H9 (cell line): ENCODE measurements at regions not wholly inside any gene's neighbourhood (a gene's known extent, or its start where the extent isn't known, plus 50 kb on each side); places are given as distances from the start of the nearest gene placed in this dataset.

Source experiments
- DNase-seq: peaks from one replicate; pipeline ENCODE4 v3.0.0-alpha.2; 2017
- H2AFZ ChIP-seq: one replicate; pipeline ENCODE4 v1.6.1; 2013; ENCODE audit warnings: mild to moderate bottlenecking, low read length, control low read depth, moderate library complexity
- H2AK5ac ChIP-seq: 2 replicates; pipeline ENCODE4 v1.6.1; 2013; ENCODE audit warnings: low read length, control low read depth, mixed read lengths; ENCODE audit not compliant: insufficient read length
- H2BK120ac ChIP-seq: one replicate; pipeline ENCODE4 v1.6.1; 2013; ENCODE audit warnings: low read depth, mild to moderate bottlenecking, low read length, control low read depth, inconsistent platforms; ENCODE audit not compliant: poor library complexity, severe bottlenecking
- H2BK12ac ChIP-seq: 2 replicates; pipeline ENCODE4 v1.6.1; 2013; ENCODE audit warnings: low read length, control low read depth, mixed read lengths, low read depth; ENCODE audit not compliant: insufficient read length
- H2BK15ac ChIP-seq: 2 replicates; pipeline ENCODE4 v1.6.1; 2013; ENCODE audit warnings: low read depth, low read length, control low read depth
- H2BK20ac ChIP-seq: one replicate; pipeline ENCODE4 v1.6.1; 2013; ENCODE audit warnings: low read depth, mild to moderate bottlenecking, low read length, control low read depth, inconsistent platforms; ENCODE audit not compliant: poor library complexity, severe bottlenecking
- H2BK5ac ChIP-seq: 2 replicates; pipeline ENCODE4 v1.6.1; 2013; ENCODE audit warnings: low read length, control low read depth, mixed read lengths; ENCODE audit not compliant: insufficient read length
- H3K14ac ChIP-seq: 2 replicates; pipeline ENCODE4 v1.6.1; 2013; ENCODE audit warnings: low read length, control low read depth; ENCODE audit not compliant: insufficient read depth
- H3K18ac ChIP-seq: 2 replicates; pipeline ENCODE4 v1.6.1; 2013; ENCODE audit warnings: low read depth, mild to moderate bottlenecking, mixed read lengths, low read length, control low read depth; ENCODE audit not compliant: insufficient read length
- H3K23ac ChIP-seq: 2 replicates; pipeline ENCODE4 v1.6.1; 2013; ENCODE audit warnings: low read length, control low read depth, mixed read lengths, low read depth; ENCODE audit not compliant: insufficient read length
- H3K23me2 ChIP-seq: 2 replicates; pipeline ENCODE4 v1.6.1; 2013; ENCODE audit warnings: low read depth, mild to moderate bottlenecking, mixed read lengths, low read length, control low read depth; ENCODE audit not compliant: insufficient read length, poor library complexity, severe bottlenecking
- H3K27ac ChIP-seq: 2 replicates; pipeline ENCODE4 v1.5.1; 2013; ENCODE audit warnings: low read length, control low read depth, mixed read lengths, low read depth; ENCODE audit not compliant: insufficient read length
- H3K27me3 ChIP-seq: 2 replicates; pipeline ENCODE4 v1.6.1; 2013; ENCODE audit warnings: low read length, control low read depth, inconsistent platforms; ENCODE audit not compliant: insufficient read depth
- H3K4ac ChIP-seq: 2 replicates; pipeline ENCODE4 v1.6.1; 2013; ENCODE audit warnings: low read depth, mild to moderate bottlenecking, control low read depth, inconsistent platforms, low read length, moderate library complexity
- H3K4me1 ChIP-seq: 2 replicates; pipeline ENCODE4 v1.6.1; 2013; ENCODE audit warnings: low read length, control low read depth, inconsistent platforms; ENCODE audit not compliant: insufficient read depth
- H3K4me2 ChIP-seq: 2 replicates; pipeline ENCODE4 v1.6.1; 2013; ENCODE audit warnings: low read length, control low read depth, mixed read lengths; ENCODE audit not compliant: insufficient read length, insufficient read depth
- H3K56ac ChIP-seq: 2 replicates; pipeline ENCODE4 v1.6.1; 2013; ENCODE audit warnings: low read depth, mild to moderate bottlenecking, mixed read lengths, low read length, control low read depth; ENCODE audit not compliant: insufficient read length
- H3K79me1 ChIP-seq: 2 replicates; pipeline ENCODE4 v1.6.1; 2013; ENCODE audit warnings: low read depth, mild to moderate bottlenecking, moderate library complexity, low read length, control low read depth, inconsistent platforms; ENCODE audit not compliant: insufficient read depth, poor library complexity, severe bottlenecking
- H3K79me2 ChIP-seq: 2 replicates; pipeline ENCODE4 v1.6.1; 2013; ENCODE audit warnings: low read length, control low read depth, inconsistent platforms; ENCODE audit not compliant: insufficient read depth
- H3K9ac ChIP-seq: 2 replicates; pipeline ENCODE4 v1.6.1; 2013; ENCODE audit warnings: low read length, control low read depth, mixed read lengths; ENCODE audit not compliant: insufficient read length; ENCODE audit errors: extremely low read depth
- H3K9me3 ChIP-seq: one replicate; pipeline ENCODE4 v1.6.1; 2013; ENCODE audit warnings: low read depth, low read length, inconsistent platforms; ENCODE audit not compliant: control insufficient read depth
- H3T11ph ChIP-seq: one replicate; pipeline ENCODE4 v1.6.1; 2013; ENCODE audit warnings: mild to moderate bottlenecking, low read length, control low read depth, inconsistent platforms
- H4K20me1 ChIP-seq: one replicate; pipeline ENCODE4 v1.6.1; 2013; ENCODE audit not compliant: control insufficient read depth, insufficient read length, insufficient read depth
- H4K5ac ChIP-seq: 2 replicates; pipeline ENCODE4 v1.6.1; 2013; ENCODE audit warnings: low read depth, mild to moderate bottlenecking, mixed read lengths, low read length, control low read depth; ENCODE audit not compliant: insufficient read length
- H4K8ac ChIP-seq: replicated peaks from 2 replicates; pipeline ENCODE4 v1.6.1; 2013; ENCODE audit warnings: low read length, control low read depth, mixed read lengths, low read depth; ENCODE audit not compliant: insufficient read length
- H4K91ac ChIP-seq: 2 replicates; pipeline ENCODE4 v1.6.1; 2013; ENCODE audit warnings: low read depth, mild to moderate bottlenecking, moderate library complexity, mixed read lengths, low read length, control low read depth; ENCODE audit not compliant: insufficient read length
- H3K27ac Mint-ChIP-seq, 3 experiments: 2 replicates in 2 of 3; 3 replicates in 1 of 3; pipeline ENCODE4 v1.8.0; 2020 to 2021; ENCODE audit warnings: mixed read lengths in 3 of 3, mild to moderate bottlenecking in 1 of 3, moderate library complexity in 1 of 3
- H3K27me3 Mint-ChIP-seq: 2 replicates; pipeline ENCODE4 v1.8.0; 2021; ENCODE audit warnings: low read depth, mild to moderate bottlenecking, moderate library complexity, mixed read lengths
- H3K36me3 Mint-ChIP-seq, 3 experiments: 2 replicates in 2 of 3; 3 replicates in 1 of 3; pipeline ENCODE4 v1.8.0; 2020 to 2021; ENCODE audit warnings: low read depth in 3 of 3, mixed read lengths in 3 of 3; ENCODE audit not compliant: insufficient read depth in 1 of 3
- H3K4me1 Mint-ChIP-seq, 2 experiments: 2 replicates each; pipeline ENCODE4 v1.8.0; 2020; ENCODE audit warnings: mixed read lengths in 2 of 2
- H3K4me3 Mint-ChIP-seq, 2 experiments: 2 replicates in 1 of 2; 3 replicates in 1 of 2; pipeline ENCODE4 v1.8.0; 2020 to 2021; ENCODE audit warnings: mild to moderate bottlenecking in 2 of 2, mixed read lengths in 2 of 2, moderate library complexity in 1 of 2
- H3K9me3 Mint-ChIP-seq, 2 experiments: 2 replicates in 1 of 2; 3 replicates in 1 of 2; pipeline ENCODE4 v1.8.0; 2020; ENCODE audit warnings: mild to moderate bottlenecking in 2 of 2, mixed read lengths in 2 of 2, moderate library complexity in 1 of 2
- WGBS: extraction: QIAGEN DNeasy Blood & Tissue Kit; methylation state at CpG from one replicate; pipeline ENCODE4 v1.1.7; 2013; ENCODE audit warnings: missing lambda C conversion rate, low lambda C conversion rate, mixed read lengths; ENCODE audit not compliant: insufficient read length; ENCODE audit errors: extremely low coverage; 5-methylcytosine and 5-hydroxymethylcytosine counted together
- TF ChIP-seq, protein P1 (sequence below): fragments of 200-600 bp; sonication (generic); conservative IDR thresholded peaks from 3 replicates; pipeline ENCODE4 v1.8.0; 2021; ENCODE audit warnings: antibody characterized with exemption, mild to moderate bottlenecking

DNA sequence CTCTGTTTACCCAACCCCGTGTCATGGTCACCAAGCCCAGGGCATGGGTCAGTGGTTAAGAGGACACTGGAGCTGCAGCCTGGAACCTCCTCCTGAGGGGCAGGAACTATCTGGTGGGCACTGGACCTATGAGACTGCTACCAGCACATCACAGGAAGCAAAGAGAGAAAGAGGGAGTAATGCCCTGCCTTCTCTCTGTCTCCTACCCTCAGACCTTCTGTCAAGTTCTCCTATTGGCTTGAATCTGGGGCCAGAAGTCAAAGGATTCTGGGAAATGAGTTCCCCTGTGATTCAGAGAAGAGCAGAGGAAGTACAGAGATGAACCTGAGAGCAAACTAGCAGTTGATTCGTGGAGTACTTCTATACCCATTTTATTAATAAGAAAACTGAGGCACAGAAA is 123.0 kb upstream of the GNAO1 start:
- Histone ChIP-seq H2BK5ac (no peak overlapping the region), H3K79me1 (no peaks in the 10 kb centered on the region), H3K23me2 (no peaks in the 10 kb centered on the region), H3K14ac (no peak overlapping the region), H2AK5ac (no peak overlapping the region), H3K4me2 (no peak overlapping the region), H3K18ac (no peak overlapping the region), H3K27me3 (no peaks in the 10 kb centered on the region), H3K79me2 (no peaks in the 10 kb centered on the region), H3T11ph (no peak overlapping the region), H2BK15ac (no peak overlapping the region), H4K91ac (no peak overlapping the region), H2BK12ac (no peak overlapping the region), H4K20me1 (no peaks in the 10 kb centered on the region), H2BK120ac (no peak overlapping the region), H3K4ac (no peak overlapping the region), H3K27ac (no peak overlapping the region), H3K56ac (no peak overlapping the region), H4K5ac (no peak overlapping the region), H3K4me1 (no peaks in the 10 kb centered on the region), H3K23ac (no peak overlapping the region), H4K8ac (no peak overlapping the region), H3K9me3 (no peaks in the 10 kb centered on the region), H2AFZ (no peak overlapping the region), H3K9ac (no peak overlapping the region), H2BK20ac (no peak overlapping the region)
- no CpG with 5 or more reads among the region's 2 CpGs for WGBS
- no peaks in the 10 kb centered on the region for H3K9me3 Mint-ChIP-seq
- DNase-seq: no peak
- TF ChIP-seq, protein P1, sequence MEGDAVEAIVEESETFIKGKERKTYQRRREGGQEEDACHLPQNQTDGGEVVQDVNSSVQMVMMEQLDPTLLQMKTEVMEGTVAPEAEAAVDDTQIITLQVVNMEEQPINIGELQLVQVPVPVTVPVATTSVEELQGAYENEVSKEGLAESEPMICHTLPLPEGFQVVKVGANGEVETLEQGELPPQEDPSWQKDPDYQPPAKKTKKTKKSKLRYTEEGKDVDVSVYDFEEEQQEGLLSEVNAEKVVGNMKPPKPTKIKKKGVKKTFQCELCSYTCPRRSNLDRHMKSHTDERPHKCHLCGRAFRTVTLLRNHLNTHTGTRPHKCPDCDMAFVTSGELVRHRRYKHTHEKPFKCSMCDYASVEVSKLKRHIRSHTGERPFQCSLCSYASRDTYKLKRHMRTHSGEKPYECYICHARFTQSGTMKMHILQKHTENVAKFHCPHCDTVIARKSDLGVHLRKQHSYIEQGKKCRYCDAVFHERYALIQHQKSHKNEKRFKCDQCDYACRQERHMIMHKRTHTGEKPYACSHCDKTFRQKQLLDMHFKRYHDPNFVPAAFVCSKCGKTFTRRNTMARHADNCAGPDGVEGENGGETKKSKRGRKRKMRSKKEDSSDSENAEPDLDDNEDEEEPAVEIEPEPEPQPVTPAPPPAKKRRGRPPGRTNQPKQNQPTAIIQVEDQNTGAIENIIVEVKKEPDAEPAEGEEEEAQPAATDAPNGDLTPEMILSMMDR: no peak
- H3K27me3 Mint-ChIP-seq: peaks cover 1% of the 10 kb centered on the region; the same call in 1 of the 2 replicates
- no peak overlapping the region for H3K4me3 Mint-ChIP-seq
- H3K27ac Mint-ChIP-seq: no peak overlapping the region
- peaks cover 2 to 4% of the 10 kb centered on the region in 2 experiments; a peak in 3 of 4 replicates for H3K4me1 Mint-ChIP-seq
- H3K36me3 Mint-ChIP-seq: no peaks in the 10 kb centered on the region
